GM23338 (cell line): ENCODE measurements at regions not wholly inside any gene's neighbourhood (a gene's known extent, or its start where the extent isn't known, plus 50 kb on each side); places are given as distances from the start of the nearest gene placed in this dataset.

Source experiments
- ATAC-seq: fragments of 200-7000 bp; cut with Tn5 transposase; 3 replicates; pipeline ENCODE4 v1.9.1; 2020
- DNase-seq: peaks from one replicate; pipeline ENCODE4 v3.0.0-alpha.2; 2015; ENCODE audit warnings: low spot score
- H2AFZ ChIP-seq: fragments of 200-600 bp; sonication (generic); 2 replicates; pipeline ENCODE4 v1.8.0; 2016; ENCODE audit warnings: antibody characterized with exemption, mild to moderate bottlenecking, moderate library complexity
- H3F3A ChIP-seq: fragments of 200-600 bp; sonication (generic); replicated peaks from 2 replicates; pipeline ENCODE4 v1.8.0; 2017; ENCODE audit warnings: antibody characterized with exemption, mixed run types, low read depth
- H3K27ac ChIP-seq: fragments of 200-600 bp; sonication (generic); 2 replicates; pipeline ENCODE4 v1.6.1; 2016; ENCODE audit warnings: low read depth
- H3K27me3 ChIP-seq: fragments of 200-600 bp; sonication (generic); 2 replicates; pipeline ENCODE4 v1.8.0; 2016; ENCODE audit warnings: mild to moderate bottlenecking, mixed run types, moderate library complexity; ENCODE audit not compliant: insufficient read depth
- H3K36me3 ChIP-seq: fragments of 200-600 bp; sonication (generic); 2 replicates; pipeline ENCODE4 v1.8.0; 2016; ENCODE audit warnings: mild to moderate bottlenecking; ENCODE audit not compliant: insufficient read depth
- H3K4me1 ChIP-seq: fragments of 200-600 bp; sonication (generic); 2 replicates; pipeline ENCODE4 v1.8.0; 2016; ENCODE audit warnings: mild to moderate bottlenecking, moderate library complexity; ENCODE audit not compliant: insufficient read depth
- H3K4me2 ChIP-seq: fragments of 200-600 bp; sonication (generic); 2 replicates; pipeline ENCODE4 v1.7.1; 2017; ENCODE audit warnings: mixed run types
- H3K4me3 ChIP-seq: fragments of 200-600 bp; sonication (generic); 2 replicates; pipeline ENCODE4 v1.6.1; 2016; ENCODE audit warnings: mixed run types
- H3K79me2 ChIP-seq: fragments of 200-600 bp; sonication (generic); replicated peaks from 2 replicates; pipeline ENCODE4 v1.8.0; 2017; ENCODE audit warnings: mild to moderate bottlenecking; ENCODE audit not compliant: insufficient read depth
- H3K9me2 ChIP-seq: fragments of 200-600 bp; sonication (generic); 2 replicates; pipeline ENCODE4 v1.8.0; 2017; ENCODE audit not compliant: insufficient read depth
- H4K20me1 ChIP-seq: fragments of 200-600 bp; sonication (generic); replicated peaks from 2 replicates; pipeline ENCODE4 v1.8.0; 2017; ENCODE audit warnings: mild to moderate bottlenecking; ENCODE audit not compliant: insufficient read depth
- H3K27ac Mint-ChIP-seq: 2 replicates; pipeline ENCODE4 v1.8.0; 2020; ENCODE audit warnings: inconsistent platforms, mild to moderate bottlenecking, moderate library complexity, mixed read lengths
- H3K27me3 Mint-ChIP-seq: 3 replicates; pipeline ENCODE4 v1.8.0; 2022; ENCODE audit warnings: low read depth, mild to moderate bottlenecking, moderate library complexity, mixed read lengths, inconsistent platforms; ENCODE audit not compliant: insufficient read depth, poor library complexity
- H3K36me3 Mint-ChIP-seq: 3 replicates; pipeline ENCODE4 v1.8.0; 2021; ENCODE audit warnings: low read depth, mild to moderate bottlenecking, inconsistent platforms, moderate library complexity, mixed read lengths
- H3K4me1 Mint-ChIP-seq: 3 replicates; pipeline ENCODE4 v1.8.0; 2020; ENCODE audit warnings: mild to moderate bottlenecking, inconsistent platforms, mixed read lengths
- H3K4me3 Mint-ChIP-seq: 3 replicates; pipeline ENCODE4 v1.8.0; 2021; ENCODE audit warnings: moderate library complexity, mild to moderate bottlenecking, inconsistent platforms, mixed read lengths
- H3K9me3 Mint-ChIP-seq: 3 replicates; pipeline ENCODE4 v1.8.0; 2020; ENCODE audit warnings: moderate library complexity, mild to moderate bottlenecking, inconsistent platforms, mixed read lengths
- ETS1 ChIP-seq: IDR thresholded peaks from 2 replicates; pipeline ENCODE4 v1.6.1; 2016; ENCODE audit warnings: antibody characterized with exemption
- EZH2 ChIP-seq: fragments of 200-600 bp; sonication (generic); IDR thresholded peaks from one replicate; pipeline ENCODE4 v1.8.0; 2017; ENCODE audit warnings: antibody characterized with exemption, mild to moderate bottlenecking, low read depth; ENCODE audit not compliant: unreplicated experiment
- EZH2phosphoT487 ChIP-seq: fragments of 200-600 bp; sonication (generic); IDR thresholded peaks from one replicate; pipeline ENCODE4 v1.8.1; 2018; ENCODE audit warnings: antibody characterized with exemption; ENCODE audit not compliant: unreplicated experiment
- POLR2AphosphoS5 ChIP-seq: IDR thresholded peaks from 2 replicates; pipeline ENCODE4 v1.6.1; 2016; ENCODE audit warnings: antibody characterized with exemption, low read depth
- REST ChIP-seq: IDR thresholded peaks from one replicate; pipeline ENCODE4 v1.6.1; 2018; ENCODE audit warnings: antibody characterized with exemption; ENCODE audit not compliant: unreplicated experiment
- ZNF462 ChIP-seq: fragments of 250-450 bp; sonication (Bioruptor Pico); IDR thresholded peaks from 2 replicates; pipeline ENCODE4 v1.5.0; 2020; ENCODE audit warnings: mild to moderate bottlenecking, moderate library complexity

GRCh38 chr6:164105705-164106104 is 691.2 kb downstream of the QKI start (continued):
- TF ChIP-seq ZNF462 (CRISPR knock-in tag), result no peak
- TF ChIP-seq POLR2AphosphoS5, result no peak

GRCh38 chr6:164104432-164104831 is 689.9 kb downstream of the QKI start:
- H3K9me3 Mint-ChIP-seq, result peaks cover 6% of the 10 kb centered on the region; the same call in 2 of the 3 replicates
- H3K4me2 ChIP-seq, result no peak overlapping the region
- H3K9me2 ChIP-seq, result no peaks in the 10 kb centered on the region; the same call in 1 of the 2 replicates
- no peak overlapping the region for H3K4me3 ChIP-seq
- no peak overlapping the region for H3K27ac ChIP-seq
- H2AFZ ChIP-seq, result no peak overlapping the region
- DNase-seq (no peak), ATAC-seq (no peak)
- no peaks in the 10 kb centered on the region for H3F3A ChIP-seq
- TF ChIP-seq EZH2, result no peak
- TF ChIP-seq ETS1, result no peak
- no peak for TF ChIP-seq EZH2phosphoT487
- no peak for TF ChIP-seq REST
- H3K36me3 ChIP-seq, result no peaks in the 10 kb centered on the region
- H4K20me1 ChIP-seq, result no peaks in the 10 kb centered on the region
- H3K36me3 Mint-ChIP-seq, result peaks cover 8% of the 10 kb centered on the region; the same call in 2 of the 3 replicates
- H3K79me2 ChIP-seq, result no peaks in the 10 kb centered on the region
- H3K4me1 ChIP-seq, result peaks cover 12% of the 10 kb centered on the region
- H3K27ac Mint-ChIP-seq, result no peak overlapping the region
- H3K4me3 Mint-ChIP-seq, result no peak overlapping the region
- peaks cover 13% of the 10 kb centered on the region for H3K4me1 Mint-ChIP-seq
- H3K27me3 ChIP-seq, result no peaks in the 10 kb centered on the region
- peaks cover 8% of the 10 kb centered on the region for H3K27me3 Mint-ChIP-seq
